Suppressor macrophage (primary cell): ENCODE measurements at regions not wholly inside any gene's neighbourhood (a gene's known extent, or its start where the extent isn't known, plus 50 kb on each side); places are given as distances from the start of the nearest gene placed in this dataset.
"Not testable (repeated sequence)": the region's sequence is repeated elsewhere in the genome, so short reads cannot be mapped to it uniquely, and the experiment has no call there.

ENCODE experiments used
- DNase-seq, 4 experiments: peaks; one replicate each; pipeline ENCODE4 v3.0.0-alpha.2; 2020 to 2022

DNA sequence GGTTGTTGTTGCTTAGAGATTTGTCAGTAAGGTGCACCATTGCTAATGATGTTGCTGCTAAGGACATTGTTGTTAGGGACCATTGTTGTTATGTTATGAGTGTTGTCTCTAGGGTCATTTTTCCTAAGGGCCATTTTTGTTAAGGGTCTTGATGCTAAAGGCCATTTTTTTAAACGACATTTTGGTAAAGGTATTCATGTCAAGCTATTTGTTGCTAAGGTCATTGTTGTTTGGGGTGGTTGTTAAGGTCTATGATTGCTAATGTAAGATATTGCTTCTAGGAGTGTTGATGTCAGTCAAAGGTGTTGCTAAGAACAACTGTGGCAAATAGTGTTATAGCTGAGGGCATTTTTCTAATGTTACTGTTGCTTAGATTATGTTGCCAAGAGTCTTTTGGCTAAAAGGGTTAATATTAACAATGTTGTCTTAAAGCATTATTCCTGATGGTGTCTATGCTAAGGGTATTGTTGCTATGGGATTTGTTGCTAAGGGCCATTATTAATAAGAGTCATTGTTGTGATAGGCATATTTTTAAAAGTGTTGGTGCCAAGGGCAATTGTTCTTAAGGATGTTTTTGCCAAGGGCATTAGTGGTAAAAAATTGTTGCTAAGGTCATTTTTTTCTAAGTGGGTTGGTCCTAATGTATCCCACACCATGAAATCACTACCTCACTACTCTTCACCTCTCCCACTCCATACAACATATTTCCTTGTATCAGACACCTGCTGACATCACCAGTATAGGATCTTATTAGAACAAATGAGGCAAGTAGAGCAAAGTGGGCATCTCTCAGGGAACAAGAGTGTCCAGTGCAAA, 56.2 kb downstream of the SPATA31A6 start:
- DNase-seq, result not testable (repeated sequence)

GRCh38 chr9:42240261-42240579, 56.8 kb downstream of the SPATA31A6 start:
- DNase-seq, result not testable (repeated sequence)

- not testable (repeated sequence) for DNase-seq
Observed at GRCh38 chr9:42243211-42243610, 59.8 kb downstream of the SPATA31A6 start.

GRCh38 chr9:42243822-42244221, 60.4 kb downstream of the SPATA31A6 start:
- not testable (repeated sequence) for DNase-seq

GRCh38 chr9:42268729-42269128, 85.3 kb downstream of the SPATA31A6 start:
- not testable (repeated sequence) for DNase-seq

- not testable (repeated sequence) for DNase-seq
Observed at GRCh38 chr9:42269171-42269570, 85.7 kb downstream of the SPATA31A6 start.

GRCh38 chr9:42273191-42273590, 89.7 kb downstream of the SPATA31A6 start:
- DNase-seq, result not testable (repeated sequence)

- DNase-seq, result no peak
Observed at GRCh38 chr9:42275141-42275540, 91.7 kb downstream of the SPATA31A6 start.

GRCh38 chr9:42282531-42283178, 99.2 kb downstream of the SPATA31A6 start:
- not testable (repeated sequence) for DNase-seq

- DNase-seq, result not testable (repeated sequence)
Observed at GRCh38 chr9:42283179-42283543, 99.7 kb downstream of the SPATA31A6 start.

GRCh38 chr9:42286145-42286845, 102.8 kb downstream of the SPATA31A6 start:
- not testable (repeated sequence) for DNase-seq

- DNase-seq, result not testable (repeated sequence)
Observed at GRCh38 chr9:42288002-42288864, 104.8 kb downstream of the SPATA31A6 start.

GRCh38 chr9:42288865-42289229, 105.4 kb downstream of the SPATA31A6 start:
- DNase-seq, result not testable (repeated sequence)

- not testable (repeated sequence) for DNase-seq
Observed at GRCh38 chr9:42300124-42300523, 116.7 kb downstream of the SPATA31A6 start.

- not testable (repeated sequence) for DNase-seq
Observed at GRCh38 chr9:42306625-42307024, 123.2 kb downstream of the SPATA31A6 start.

DNA sequence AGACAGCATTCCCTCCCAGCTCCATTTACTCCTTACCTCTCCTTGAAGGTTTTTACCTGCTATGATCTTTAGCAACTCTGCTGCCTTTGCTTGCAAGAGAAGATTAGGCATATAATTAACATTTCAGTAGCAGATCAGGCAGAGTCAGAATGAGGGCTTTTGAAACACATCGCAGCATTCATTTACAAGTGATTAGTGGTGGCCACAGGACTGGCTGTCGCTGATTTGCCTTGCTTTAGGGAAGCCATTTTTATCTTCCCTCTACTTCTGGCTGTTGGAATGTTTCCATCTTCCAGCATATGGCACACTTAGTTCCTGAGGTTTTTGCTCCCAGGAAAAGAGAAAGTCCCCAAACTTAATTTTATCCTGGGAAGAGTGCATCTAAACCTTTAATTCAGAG, 124.0 kb downstream of the SPATA31A6 start:
- DNase-seq, result not testable (repeated sequence)

DNA sequence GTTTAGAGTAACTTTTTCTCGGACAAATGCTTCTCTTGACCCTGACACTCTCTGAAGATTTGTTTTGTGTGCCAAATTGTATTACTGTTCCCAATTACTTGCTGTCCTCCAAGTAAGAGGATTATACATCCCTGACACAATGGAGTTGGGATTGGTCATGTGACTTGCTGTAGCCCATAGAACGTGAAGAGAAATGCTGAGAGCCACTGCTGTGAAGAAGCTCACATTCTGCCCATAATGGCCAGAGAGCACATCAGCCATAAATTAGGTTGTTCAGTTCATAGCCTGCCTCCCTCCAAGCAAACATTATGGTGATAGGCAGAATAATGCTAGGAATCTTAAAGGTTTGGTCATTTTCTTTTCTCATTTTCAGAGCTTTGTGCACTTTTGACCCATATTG, 127.5 kb downstream of the SPATA31A6 start:
- not testable (repeated sequence) for DNase-seq

GRCh38 chr9:42316026-42316425, 132.6 kb downstream of the SPATA31A6 start:
- DNase-seq, result not testable (repeated sequence)

GRCh38 chr9:42317677-42318076, 134.2 kb downstream of the SPATA31A6 start:
- not testable (repeated sequence) for DNase-seq

- peak in 2 of 4 experiments; percentile 2 to 31 for DNase-seq
Observed at GRCh38 chr9:42323084-42323809, 139.8 kb downstream of the SPATA31A6 start.

DNA sequence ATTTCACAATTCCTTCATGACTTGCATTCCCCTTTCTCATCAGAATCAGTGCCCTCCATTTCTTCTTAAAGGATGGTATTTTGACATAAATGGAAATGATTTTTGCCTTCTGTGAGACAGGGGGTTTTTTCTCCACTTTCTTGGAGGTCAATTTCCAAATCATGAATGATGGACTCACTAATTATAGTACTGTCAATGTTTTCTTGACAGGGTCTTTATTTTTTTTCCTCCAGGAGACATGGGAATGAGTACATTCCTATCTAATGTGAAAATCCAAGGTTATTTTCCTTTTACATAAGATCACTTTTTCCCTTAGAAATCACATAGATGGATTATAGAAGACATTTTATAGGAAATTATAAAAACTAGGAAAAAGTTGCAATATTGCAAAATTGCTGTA, 141.7 kb downstream of the SPATA31A6 start:
- not testable (repeated sequence) for DNase-seq

GRCh38 chr9:42325561-42325960, 142.1 kb downstream of the SPATA31A6 start:
- DNase-seq, result not testable (repeated sequence)
